Fibroblast of skin of abdomen (primary cell): ENCODE measurements at regions not wholly inside any gene's neighbourhood (a gene's known extent, or its start where the extent isn't known, plus 50 kb on each side); places are given as distances from the start of the nearest gene placed in this dataset.

Experiments
- DNase-seq: peaks from one replicate; pipeline ENCODE4 v3.0.0-alpha.2; 2013

- DNase-seq = peak; percentile 14
These were observed 608.4 kb downstream of the EPHA7 start for GRCh38 chr6:92810913-92811312.

- no peak for DNase-seq
These were observed 613.1 kb downstream of the EPHA7 start for GRCh38 chr6:92806254-92806653.

GRCh38 chr6:92791403-92791802 lies 628.0 kb downstream of the EPHA7 start:
- no peak for DNase-seq

DNA sequence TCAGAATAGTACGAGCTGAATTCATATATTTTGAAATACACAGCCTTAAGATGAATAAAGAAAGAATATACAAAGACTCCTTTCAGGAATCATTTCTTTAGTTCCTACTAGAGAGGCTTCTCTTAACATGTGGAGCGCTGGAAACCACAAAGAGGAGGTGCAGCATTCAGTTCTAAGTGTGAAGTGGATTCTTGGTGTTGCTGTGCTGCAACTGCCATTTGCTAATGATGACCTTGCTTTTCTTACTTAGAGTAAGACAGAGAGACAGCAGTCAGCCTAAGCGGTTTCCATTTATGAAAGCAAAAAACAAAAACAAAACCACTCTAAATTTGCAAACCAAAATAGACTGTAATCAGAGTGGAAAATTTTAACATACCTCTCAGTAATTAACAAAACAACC lies 629.0 kb downstream of the EPHA7 start:
- no peak for DNase-seq

- DNase-seq = no peak
These were observed 635.1 kb downstream of the EPHA7 start for GRCh38 chr6:92784235-92784634.

GRCh38 chr6:92779746-92780145 lies 639.6 kb downstream of the EPHA7 start:
- DNase-seq = peak; percentile 76

DNA sequence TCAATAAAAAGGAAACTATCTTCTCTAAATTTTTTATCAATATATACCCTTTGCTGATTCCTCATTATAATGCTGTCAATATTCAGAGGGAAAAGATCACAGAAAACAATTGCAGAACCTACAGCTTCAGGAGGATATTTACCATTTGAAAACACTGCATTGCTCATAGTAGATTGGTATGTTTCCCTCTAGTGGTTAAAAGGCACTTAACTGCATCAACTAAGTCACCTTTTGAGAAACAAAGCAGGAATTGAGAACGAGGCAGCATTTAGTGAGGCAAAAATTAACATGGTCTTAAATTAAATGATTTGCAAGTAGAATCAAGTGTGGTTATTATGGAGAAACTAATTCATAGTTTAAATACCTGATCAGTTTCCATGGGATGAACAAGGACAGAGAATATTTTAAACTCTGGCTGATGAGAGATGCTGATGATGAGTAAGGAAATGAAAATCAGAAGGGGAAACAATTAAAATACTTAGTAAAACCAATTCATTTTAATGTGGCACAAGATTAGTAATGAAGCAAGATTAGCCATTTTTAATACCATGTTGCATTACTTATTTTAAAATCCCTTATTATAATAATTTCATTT lies 642.1 kb downstream of the EPHA7 start:
- peak; percentile 20 for DNase-seq

DNA sequence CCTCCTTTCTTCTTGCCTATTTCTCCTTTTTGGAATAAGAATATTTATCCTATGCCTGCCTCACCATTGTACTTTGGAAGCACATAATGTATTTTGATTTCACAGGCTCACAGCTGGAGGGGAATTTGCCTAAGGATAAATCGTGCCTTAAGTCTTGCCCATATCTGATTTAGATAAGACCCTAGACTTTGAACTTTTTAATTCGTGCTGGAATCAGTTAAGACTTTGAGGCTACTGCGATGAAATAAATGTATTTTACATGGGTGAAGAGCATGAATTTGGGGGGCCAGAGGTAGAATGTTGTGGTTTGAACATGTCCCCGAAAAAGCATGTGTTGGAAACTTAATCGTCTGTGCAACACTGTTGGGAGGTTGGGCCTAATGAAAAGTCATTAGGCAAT lies 648.8 kb downstream of the EPHA7 start:
- DNase-seq = no peak

- no peak for DNase-seq
These were observed 652.3 kb downstream of the EPHA7 start for GRCh38 chr6:92767101-92767500.

GRCh38 chr6:92763680-92764079 lies 655.7 kb downstream of the EPHA7 start:
- DNase-seq = no peak

- no peak for DNase-seq
These were observed 656.1 kb downstream of the EPHA7 start for GRCh38 chr6:92763274-92763584.

DNA sequence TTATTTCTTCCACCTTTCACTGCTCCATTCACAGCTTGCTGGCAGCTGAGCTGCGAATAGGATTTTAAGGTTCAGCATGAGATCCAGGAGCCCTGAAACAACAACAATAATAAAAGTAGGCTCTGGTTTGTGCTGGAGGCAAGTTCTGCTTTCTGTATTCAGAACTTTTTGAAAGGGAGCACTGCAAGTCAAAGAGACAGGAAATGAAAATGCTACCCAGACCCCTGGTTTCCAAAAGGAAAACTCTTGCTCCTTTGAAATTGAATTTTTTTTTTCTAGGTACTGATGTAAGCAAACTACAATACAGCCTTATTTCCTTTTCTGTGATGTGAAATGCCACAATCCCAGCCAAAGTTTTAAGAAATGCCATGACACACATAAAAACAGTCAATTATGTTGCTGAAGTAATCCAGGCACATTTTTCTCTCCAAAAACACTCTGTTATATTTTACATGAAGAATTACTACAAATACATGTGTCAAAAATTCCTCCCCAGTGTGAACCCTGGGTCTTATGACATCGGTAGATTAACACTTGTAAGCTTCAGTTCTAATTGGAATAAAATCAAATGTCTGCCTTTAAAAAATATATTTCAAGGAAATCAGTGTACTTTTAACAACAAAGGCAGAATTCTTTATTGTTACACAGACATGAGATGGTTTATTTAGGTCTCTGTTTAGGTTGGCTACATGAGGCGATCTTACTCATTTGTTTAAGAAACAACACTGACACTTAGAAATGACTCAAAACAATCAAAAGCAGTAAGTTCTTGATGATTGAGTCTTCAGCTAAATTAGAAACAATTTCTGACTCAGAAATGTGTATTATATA lies 656.7 kb downstream of the EPHA7 start:
- no peak for DNase-seq

- DNase-seq = no peak
These were observed 660.2 kb downstream of the EPHA7 start for GRCh38 chr6:92759178-92759577.

DNA sequence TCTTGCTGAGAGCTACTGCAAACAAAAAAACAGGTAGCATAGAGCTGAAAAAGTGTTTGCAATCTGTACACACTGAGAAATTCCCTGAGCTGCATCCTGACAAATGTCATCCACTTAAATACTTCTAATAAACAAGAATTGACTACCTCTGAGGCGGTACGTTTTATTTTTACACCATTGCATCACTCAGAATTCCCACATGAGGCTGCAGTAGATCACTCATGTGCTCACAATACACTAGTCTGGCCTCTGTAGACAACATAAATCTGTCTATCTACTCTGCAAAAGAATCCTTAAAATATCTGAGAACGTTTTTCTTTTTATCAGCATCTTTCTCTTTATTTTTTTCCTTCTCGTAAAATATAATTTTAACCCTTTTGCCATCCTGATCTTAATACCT lies 661.4 kb downstream of the EPHA7 start:
- DNase-seq = no peak

- DNase-seq = peak; percentile 15
These were observed 662.4 kb downstream of the EPHA7 start for GRCh38 chr6:92756912-92757311.

GRCh38 chr6:92753956-92754355 lies 665.4 kb downstream of the EPHA7 start:
- no peak for DNase-seq

DNA sequence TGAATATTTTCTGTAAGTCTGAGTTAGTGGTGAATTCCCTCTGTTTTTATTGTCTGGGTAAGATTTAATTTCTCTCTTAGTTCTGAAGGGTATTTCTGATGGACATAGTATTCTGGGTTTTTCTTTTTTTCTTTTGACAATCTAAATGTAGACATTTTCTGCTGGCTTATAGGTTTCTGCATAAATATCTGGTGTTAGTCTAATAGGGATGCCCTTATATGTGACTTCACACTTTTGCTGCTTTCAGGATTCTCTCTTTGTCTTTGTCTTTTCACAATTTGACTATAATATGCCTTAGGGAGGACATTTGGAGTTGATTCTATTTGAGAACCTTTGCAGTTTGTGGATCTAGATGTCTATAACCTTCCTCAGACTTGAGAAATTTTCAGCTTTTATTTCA lies 667.2 kb downstream of the EPHA7 start:
- DNase-seq = no peak

GRCh38 chr6:92748131-92748530 lies 671.2 kb downstream of the EPHA7 start:
- DNase-seq = no peak

GRCh38 chr6:92737983-92738382 lies 681.4 kb downstream of the EPHA7 start:
- no peak for DNase-seq

- DNase-seq = no peak
These were observed 695.9 kb downstream of the EPHA7 start for GRCh38 chr6:92723390-92723931.

DNA sequence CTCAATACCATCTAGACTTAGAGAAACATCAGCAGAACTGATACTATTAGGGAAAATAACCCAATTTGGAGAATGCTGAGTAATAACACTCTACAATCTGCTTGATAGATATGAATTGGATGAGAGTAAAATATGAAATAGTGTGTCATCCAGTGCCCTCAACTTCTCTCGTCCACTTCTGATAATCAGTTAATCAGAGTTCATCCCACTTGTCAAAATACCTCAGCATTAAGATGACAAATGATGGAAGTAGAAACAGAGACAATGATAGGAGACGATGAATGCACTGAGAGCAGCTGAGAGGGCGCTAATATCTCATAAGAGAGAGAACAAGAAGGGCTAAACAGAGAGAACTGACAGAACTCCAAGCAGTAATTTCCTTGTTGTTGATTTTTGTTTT lies 699.6 kb downstream of the EPHA7 start:
- DNase-seq = no peak

DNA sequence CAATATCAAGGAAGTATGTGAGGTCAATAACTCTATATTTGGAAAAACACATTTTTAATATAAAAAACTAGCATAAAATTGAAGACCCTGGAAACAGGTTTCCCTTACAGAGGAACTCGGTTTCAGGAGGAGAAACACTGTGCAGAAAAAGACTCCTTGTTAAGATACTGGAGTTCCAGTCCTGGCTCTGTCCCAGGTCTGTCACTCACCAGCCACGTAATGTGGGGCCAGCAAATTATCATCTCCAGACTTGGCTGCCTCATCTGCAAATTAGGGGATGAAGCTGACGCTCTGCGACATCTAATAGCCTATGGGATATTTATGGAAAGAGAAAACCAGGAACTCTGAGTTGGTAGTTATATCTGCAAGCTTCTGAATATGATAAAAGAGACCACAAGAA lies 702.7 kb downstream of the EPHA7 start:
- DNase-seq = no peak

- peak; percentile 12 for DNase-seq
These were observed 703.4 kb downstream of the EPHA7 start for GRCh38 chr6:92715991-92716390.

DNA sequence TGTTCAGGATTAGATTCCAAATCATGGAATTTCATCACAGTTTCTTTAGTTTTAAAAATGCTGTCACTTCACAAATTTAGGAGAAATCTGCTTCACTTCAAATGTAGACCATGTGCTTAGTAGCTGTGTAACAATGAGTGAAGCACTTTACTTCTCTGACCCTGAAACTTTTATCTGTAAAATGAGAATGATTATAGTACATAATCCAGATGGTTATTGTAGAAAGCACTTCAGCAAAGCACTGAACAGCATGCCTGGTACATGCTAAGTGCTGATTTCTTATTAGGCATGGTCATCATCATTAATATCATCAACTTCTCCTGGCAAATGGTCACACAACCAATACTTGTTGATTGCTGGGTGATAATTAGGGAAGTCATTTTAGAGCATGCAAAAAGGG lies 705.0 kb downstream of the EPHA7 start:
- DNase-seq = no peak
